HG03460 (cell line): ENCODE measurements at regions not wholly inside any gene's neighbourhood (a gene's known extent, or its start where the extent isn't known, plus 50 kb on each side); places are given as distances from the start of the nearest gene placed in this dataset.
"Not testable (repeated sequence)": the region's sequence is repeated elsewhere in the genome, so short reads cannot be mapped to it uniquely, and the experiment has no call there.

Source experiments
- ATAC-seq: cut with Tn5 transposase; IDR thresholded peaks from one replicate; pipeline ENCODE4 v1.9.1; 2021; ENCODE audit not compliant: unreplicated experiment

DNA sequence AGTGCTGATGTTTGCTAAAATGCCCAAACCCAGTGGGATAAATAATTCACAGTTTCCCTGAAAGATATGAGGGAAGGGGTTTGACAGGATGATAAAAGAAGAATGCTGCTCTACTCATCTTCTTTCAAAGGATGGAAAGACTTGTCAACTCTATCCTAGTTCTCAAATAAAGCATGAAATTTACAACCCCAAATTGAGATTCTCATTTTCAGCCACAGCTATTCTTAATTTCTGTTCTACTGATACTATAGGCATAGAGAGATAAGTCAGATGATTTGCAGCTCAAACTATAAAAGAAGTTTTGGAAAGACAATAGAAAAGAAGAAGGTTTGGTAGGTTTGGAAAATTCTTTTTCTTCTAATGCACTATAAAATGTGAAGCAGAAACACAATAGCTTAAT lies 542.6 kb downstream of the CSNK1G3 start:
- no peak for ATAC-seq

DNA sequence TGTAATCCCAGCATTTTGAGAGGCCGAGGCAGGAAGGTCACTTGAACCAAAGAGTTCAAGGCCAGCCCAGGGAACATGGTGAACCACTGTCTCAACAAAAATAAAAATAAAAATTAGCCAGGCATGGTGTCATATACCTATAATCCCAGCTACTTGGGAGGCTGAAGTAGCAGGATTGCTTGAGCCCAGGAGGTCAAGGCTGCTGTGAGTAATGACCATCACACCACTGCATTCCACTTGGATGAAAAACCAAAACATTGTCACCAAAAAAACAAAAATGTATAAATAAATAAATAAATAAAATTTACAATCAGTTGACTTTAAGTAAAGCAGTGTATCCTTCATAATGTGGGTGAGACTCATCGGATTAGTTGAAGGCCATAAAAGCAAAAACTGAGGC lies 541.4 kb downstream of the CSNK1G3 start:
- ATAC-seq, result no peak

DNA sequence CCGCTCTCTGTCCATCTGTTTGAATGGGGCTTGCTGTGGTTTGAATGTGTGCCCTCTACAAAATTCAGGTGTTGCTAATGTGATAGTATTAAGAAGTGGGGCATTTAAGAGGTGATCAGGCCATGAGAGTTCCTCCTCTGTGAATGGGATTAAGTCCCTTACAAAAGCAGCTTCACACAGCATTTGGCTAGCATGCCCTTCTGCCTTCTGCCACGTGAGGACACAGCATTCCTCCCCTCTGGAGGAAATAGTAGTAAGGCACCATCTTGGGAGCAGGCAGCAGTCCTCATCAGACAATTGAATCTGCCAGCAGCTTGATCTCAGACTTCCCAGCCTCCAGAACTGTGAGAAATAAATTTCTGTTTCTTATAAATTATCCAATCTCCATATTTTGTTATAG lies 540.2 kb downstream of the CSNK1G3 start:
- no peak for ATAC-seq

- ATAC-seq, result no peak
Measured at GRCh38 chr5:124050120-124050770, 538.3 kb downstream of the CSNK1G3 start.

DNA sequence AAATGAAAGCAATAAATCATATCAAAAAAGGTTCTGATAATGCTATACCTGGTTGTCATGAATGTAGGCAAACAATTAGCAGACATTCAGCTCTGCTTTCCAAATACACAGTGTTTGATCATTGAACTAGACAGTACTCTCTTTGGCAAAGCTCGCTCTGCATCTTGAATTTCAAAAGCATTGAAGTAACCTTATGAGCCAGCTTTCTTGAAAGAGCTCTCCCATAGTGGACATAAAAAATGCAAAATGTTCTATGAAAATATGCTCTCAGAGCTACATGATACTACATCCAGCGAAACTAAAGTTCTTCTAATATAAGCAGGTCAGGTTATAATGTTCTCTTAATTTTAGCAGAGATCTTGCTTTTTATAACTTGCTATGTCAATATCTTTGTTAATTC lies 533.4 kb downstream of the CSNK1G3 start:
- ATAC-seq, result no peak

DNA sequence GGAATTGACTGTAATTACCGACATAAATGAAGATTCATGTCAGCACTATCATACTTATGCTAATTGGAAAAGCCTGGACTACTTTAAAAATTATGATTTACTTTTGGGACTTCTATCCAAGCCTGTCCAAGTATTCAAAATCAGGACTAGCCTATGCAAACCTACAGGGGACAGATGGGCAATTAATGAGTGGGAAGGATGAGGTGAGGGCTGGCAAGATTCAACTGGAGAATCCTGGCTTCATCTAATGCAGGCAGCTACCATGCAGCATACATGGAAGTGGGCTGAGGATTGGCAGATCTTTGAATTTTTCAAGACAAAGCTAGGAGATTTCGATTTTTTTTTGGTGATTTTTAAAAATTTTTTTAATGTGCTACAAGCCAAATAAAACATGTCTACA lies 532.6 kb downstream of the CSNK1G3 start:
- no peak for ATAC-seq

- ATAC-seq, result no peak
Measured at GRCh38 chr5:124043456-124043855, 531.5 kb downstream of the CSNK1G3 start.

GRCh38 chr5:124040799-124041198 lies 528.8 kb downstream of the CSNK1G3 start:
- ATAC-seq, result no peak

DNA sequence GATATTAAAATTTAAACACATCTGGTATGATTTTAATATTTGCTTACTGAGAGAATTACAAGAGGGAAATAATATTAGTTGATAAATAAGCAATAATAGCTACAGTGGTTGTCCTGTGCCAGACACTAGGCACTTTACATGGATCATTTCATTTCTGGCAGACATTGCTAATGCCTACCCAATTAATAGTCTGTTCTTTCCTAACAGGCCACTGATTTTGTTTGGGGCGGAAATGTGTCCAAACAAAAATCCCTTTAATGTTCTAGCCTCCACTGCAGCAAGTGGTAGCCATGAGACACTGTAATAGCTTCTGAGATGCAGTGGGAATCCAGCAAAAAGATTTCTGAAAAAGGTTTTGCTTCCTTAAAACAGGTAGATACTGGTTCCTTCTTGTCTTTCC lies 527.4 kb downstream of the CSNK1G3 start:
- ATAC-seq, result no peak

DNA sequence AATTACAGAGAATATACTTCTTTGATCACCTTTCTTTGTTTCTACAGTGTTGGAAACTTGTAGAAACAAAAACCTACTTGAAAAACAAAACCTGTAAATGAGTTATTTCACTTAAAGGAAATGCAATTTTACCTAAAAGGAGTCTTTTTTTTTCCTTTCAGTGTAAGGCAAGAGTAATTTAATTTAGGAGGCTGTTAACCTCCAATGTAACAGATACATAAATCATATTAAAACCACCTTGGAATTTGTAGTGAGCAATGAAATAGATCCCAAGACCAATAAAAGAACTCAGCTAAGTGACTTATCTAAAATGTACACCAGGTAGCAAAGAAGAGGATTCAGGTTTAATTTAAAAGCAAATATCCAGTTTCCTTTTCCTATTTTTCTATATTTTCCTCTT lies 524.8 kb downstream of the CSNK1G3 start:
- no peak for ATAC-seq

DNA sequence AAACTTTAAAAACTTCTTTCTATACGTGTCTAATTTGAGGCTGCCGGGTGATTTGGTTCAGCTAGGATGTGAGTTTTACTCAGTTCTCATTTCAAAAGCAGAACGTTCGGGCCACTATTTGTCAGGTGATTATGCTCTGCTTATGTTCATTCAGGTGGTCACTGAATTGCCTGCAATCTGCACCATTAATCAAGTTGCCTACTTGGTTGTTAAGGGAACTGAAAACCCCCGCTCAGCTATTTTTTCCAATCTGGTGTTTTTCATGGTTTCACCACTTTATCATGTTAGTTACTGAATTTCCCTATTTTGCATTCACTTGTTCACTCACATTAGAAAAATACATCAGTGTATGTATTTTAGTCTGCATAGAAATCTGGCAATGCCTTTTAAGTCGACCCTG lies 523.0 kb downstream of the CSNK1G3 start:
- ATAC-seq, result peak; percentile 97

- no peak for ATAC-seq
Measured at GRCh38 chr5:124034083-124034700, 522.2 kb downstream of the CSNK1G3 start.

DNA sequence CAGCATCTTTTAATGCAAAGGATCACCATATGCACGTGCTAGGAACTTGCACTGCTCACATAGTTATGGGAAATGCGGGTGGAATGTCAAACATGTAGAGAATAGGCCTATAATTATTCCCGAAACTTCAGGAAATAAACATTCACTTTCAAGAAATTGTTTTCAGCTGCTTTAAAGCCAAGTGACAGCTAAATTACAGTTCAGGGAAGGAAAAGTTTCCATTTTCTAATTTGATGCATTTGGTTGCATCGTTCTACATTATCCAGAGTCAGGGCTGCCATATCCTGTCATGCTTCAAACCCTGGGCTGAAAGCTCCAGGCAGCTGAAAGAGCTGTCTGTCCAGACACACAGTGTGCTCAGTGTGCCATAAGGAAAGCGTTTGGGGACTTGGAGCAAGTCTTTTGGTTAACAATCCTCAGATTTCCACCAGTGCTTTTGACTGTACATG lies 518.1 kb downstream of the CSNK1G3 start:
- ATAC-seq, result no peak

DNA sequence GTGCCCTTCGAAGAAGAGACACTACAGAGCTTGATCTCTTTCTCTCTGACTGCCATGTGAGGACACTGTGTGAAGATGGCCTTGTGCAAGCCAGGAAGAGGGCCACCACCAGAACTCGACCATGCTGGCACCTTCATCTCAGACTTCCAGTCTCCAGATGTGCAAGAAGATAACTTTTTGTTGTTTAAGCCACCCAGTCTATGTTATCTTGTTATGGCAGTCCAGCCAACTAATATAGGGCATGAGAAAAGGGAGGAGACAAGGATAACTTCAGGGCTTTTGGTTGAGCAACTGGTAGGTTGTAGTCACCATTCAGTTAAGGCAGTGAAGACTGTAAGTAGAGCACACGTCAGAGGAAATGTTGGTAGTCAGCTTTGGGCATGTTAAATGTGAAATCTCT lies 515.5 kb downstream of the CSNK1G3 start:
- ATAC-seq, result no peak

DNA sequence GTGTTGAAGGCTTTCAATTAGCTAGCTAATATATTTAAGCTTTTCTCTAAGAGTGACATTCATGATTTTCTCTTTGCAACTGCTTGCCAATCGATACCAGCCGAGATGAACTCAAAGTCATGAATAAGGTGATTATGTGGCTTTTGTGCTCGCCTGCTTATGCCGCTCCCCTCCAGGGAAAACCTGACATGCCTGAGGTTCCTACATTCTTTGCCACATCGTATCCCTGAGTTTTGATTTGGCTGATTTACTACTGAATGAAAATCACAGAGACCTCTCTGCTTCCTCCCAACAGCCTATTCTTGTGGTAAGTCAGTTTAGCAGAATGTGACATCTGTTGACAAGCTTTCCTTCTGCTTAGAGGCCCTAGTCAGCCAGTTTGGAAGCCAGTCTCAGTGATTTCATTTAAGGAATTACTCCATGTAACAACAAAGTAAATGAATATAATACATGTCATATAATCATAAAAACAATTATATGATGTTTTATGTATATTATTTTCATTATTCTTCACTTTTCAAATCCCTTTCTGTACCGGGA lies 513.4 kb downstream of the CSNK1G3 start:
- no peak for ATAC-seq

- no peak for ATAC-seq
Measured at GRCh38 chr5:124022966-124023365, 511.0 kb downstream of the CSNK1G3 start.

DNA sequence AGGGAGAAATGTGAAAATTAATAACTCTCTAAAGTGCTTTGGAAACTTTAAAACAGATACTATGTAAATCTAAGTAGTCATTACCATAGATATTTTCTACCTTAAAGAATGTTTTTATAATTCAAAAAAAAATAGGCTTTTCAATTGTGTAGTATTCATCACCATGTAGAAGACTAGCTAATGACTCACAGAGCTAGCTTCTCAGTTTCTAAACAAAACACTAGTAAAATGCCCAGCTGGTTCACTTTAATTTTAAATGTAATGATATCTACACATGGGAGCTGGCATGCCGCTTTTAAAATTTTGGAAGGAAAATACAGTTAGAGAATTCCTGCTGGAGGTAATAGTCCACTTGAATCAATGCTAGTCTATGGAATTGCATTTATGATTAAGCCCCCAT lies 509.8 kb downstream of the CSNK1G3 start:
- ATAC-seq, result no peak

- no peak for ATAC-seq
Measured at GRCh38 chr5:124021066-124021641, 509.2 kb downstream of the CSNK1G3 start.

DNA sequence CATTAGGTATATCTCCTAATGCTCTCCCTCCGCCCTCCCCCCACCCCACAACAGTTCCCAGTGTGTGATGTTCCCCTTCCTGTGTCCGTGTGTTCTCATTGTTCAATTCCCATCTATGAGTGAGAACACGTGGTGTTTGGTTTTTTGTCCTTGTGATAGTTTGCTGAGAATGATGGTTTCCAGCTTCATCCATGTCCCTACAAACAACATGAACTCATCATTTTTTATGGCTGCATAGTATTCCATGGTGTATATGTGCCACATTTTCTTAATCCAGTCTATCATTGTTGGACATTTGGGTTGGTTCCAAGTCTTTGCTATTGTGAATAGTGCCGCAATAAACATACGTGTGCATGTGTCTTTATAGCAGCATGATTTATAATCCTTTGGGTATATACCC lies 505.3 kb downstream of the CSNK1G3 start:
- not testable (repeated sequence) for ATAC-seq

DNA sequence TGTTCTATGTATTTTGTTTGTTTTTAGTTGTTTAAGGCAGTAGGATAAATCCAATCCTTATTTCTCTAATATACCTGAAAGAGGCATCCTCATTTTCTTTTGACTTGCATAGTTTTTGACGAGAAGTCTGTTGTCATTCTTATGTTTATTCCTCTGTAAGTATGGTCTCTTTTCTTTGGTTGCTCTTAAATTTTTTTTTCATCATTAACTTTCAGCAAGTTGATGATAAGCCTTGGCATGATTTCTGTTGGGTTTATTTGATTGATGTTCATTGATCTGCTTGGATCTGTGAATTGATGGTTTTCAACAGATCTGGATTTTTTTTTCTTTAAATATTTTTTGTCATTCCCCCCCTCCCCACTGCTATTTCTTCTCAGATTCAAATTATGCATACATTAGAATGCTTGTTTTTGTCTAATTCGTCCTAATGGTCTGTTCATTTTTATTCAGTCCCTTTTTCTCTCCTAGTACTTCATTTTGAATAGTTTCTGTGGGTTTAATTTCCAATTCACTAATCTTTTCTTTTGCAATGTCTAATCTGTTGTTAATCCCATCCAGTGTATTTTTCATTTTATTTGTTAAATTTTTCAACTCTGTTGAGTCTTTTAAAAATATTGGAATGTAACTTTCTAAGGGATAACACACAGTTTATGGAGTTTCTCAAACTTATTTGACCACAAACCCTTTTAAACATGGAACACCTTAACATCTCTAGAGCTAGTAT lies 495.9 kb downstream of the CSNK1G3 start:
- ATAC-seq, result no peak

DNA sequence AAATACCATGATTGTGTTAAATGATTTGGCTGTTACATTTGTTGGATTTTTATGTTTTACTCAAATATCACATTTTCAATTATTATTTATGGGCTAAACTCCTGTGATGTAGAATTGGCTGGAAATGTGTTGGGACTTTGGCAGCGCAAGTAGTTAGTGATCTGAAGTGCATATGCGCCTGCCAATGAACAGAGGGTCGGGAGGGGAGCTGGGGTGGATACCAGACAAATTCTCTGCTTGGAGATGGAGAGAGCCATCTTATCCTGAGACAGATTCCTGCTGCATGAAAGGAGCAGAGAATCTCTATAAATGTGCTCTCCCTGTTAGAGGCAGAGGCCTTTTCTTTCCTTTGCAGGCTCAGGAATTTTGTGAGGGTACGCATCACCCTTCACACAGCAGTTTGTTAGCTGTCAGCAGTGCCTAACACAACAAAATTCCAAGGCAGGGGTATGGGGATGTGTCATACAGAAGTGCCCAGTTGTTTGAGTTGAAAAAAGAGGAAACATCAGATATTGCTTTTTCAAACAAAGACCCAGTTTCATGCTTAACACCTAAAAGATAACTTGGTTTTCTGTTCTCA lies 489.1 kb downstream of the CSNK1G3 start:
- ATAC-seq, result no peak
